Astrocyte (in vitro differentiated cells and primary cell): ENCODE measurements at regions not wholly inside any gene's neighbourhood (a gene's known extent, or its start where the extent isn't known, plus 50 kb on each side); places are given as distances from the start of the nearest gene placed in this dataset.

Source experiments
- EZH2 ChIP-seq: IDR thresholded peaks from 2 replicates; pipeline ENCODE4 v1.6.1; 2012; ENCODE audit warnings: mild to moderate bottlenecking, low read length, inconsistent platforms; ENCODE audit not compliant: insufficient read depth
- TF ChIP-seq, protein P1 (sequence below): IDR thresholded peaks from 2 replicates; pipeline ENCODE4 v1.5.1; 2011; ENCODE audit warnings: low read depth, mild to moderate bottlenecking, inconsistent platforms, low read length, moderate library complexity; ENCODE audit not compliant: insufficient read depth

DNA sequence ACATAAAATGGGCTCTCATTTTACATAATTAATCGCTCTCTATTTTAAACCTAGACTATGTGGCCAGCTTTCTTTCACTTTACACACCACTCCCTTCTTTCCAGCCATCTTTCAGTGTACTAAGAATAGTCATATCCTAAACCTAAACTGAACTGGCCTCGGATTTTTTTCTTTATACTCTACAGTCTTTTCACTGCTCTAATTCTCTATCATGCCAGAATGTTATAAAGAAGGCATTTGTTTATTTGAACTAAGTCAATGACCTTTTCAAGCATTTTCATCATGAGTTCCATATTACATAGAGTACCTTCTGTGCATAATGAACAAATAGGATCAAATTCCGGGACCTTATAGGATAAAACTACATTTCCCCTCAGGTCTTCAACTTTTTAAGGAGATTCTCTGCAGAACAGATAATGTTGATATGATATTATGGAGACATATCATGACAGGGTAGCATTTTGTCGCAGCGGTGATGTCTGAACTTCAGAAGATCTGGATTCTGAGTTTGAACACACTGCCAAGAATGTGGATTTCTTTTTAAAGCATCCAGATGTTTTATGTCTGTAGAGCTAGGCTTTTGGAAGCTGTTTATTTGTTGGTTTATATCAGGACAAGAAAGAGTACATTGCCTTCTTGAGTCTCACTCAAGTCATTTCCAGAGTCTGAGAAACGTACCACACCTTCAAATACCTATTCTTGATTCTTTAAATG, 1047.3 kb downstream of the MCTP2 start:
- TF ChIP-seq, protein P1, sequence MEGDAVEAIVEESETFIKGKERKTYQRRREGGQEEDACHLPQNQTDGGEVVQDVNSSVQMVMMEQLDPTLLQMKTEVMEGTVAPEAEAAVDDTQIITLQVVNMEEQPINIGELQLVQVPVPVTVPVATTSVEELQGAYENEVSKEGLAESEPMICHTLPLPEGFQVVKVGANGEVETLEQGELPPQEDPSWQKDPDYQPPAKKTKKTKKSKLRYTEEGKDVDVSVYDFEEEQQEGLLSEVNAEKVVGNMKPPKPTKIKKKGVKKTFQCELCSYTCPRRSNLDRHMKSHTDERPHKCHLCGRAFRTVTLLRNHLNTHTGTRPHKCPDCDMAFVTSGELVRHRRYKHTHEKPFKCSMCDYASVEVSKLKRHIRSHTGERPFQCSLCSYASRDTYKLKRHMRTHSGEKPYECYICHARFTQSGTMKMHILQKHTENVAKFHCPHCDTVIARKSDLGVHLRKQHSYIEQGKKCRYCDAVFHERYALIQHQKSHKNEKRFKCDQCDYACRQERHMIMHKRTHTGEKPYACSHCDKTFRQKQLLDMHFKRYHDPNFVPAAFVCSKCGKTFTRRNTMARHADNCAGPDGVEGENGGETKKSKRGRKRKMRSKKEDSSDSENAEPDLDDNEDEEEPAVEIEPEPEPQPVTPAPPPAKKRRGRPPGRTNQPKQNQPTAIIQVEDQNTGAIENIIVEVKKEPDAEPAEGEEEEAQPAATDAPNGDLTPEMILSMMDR: no peak
- TF ChIP-seq EZH2: no peak
